CD14-positive monocyte (primary cell): ENCODE measurements at regions not wholly inside any gene's neighbourhood (a gene's known extent, or its start where the extent isn't known, plus 50 kb on each side); places are given as distances from the start of the nearest gene placed in this dataset.

Experiments used
- DNase-seq, 3 donors: peaks; one replicate each; pipeline ENCODE4 v3.0.0-alpha.2; 2011 to 2022
- H2AFZ ChIP-seq: 2 replicates; pipeline ENCODE4 v1.6.0; 2012; ENCODE audit warnings: mild to moderate bottlenecking, low read depth, low read length, inconsistent platforms; ENCODE audit not compliant: insufficient read depth, poor library complexity, severe bottlenecking
- H3K27ac ChIP-seq, 2 donors: 1 replicate in 1 of 2; 2 replicates in 1 of 2; pipeline ENCODE4 v1.5.1; 2012 to 2013; ENCODE audit warnings: low read length in 2 of 2, control low read depth in 1 of 2, inconsistent platforms in 1 of 2, low read depth in 1 of 2, mild to moderate bottlenecking in 1 of 2
- H3K27me3 ChIP-seq, 2 donors: one replicate each; pipeline versions ENCODE4 v1.6.0 to v1.6.1; 2011 to 2013; ENCODE audit warnings: low read length in 2 of 2; ENCODE audit not compliant: control insufficient read depth in 2 of 2, insufficient read depth in 2 of 2
- H3K36me3 ChIP-seq, 2 donors: replicated peaks in 1 of 2; 1 replicate in 1 of 2; 2 replicates in 1 of 2; pipeline versions ENCODE4 v1.5.1 to v1.6.1; 2012 to 2013; ENCODE audit warnings: low read length in 2 of 2, control low read depth in 1 of 2, inconsistent platforms in 1 of 2, mild to moderate bottlenecking in 1 of 2; ENCODE audit not compliant: insufficient read depth in 2 of 2, control insufficient read depth in 1 of 2
- H3K4me1 ChIP-seq, 2 donors: 1 replicate in 1 of 2; 2 replicates in 1 of 2; pipeline versions ENCODE4 v1.5.1 to v1.6.1; 2012 to 2013; ENCODE audit warnings: low read length in 2 of 2, control low read depth in 1 of 2, inconsistent platforms in 1 of 2, mild to moderate bottlenecking in 1 of 2, moderate library complexity in 1 of 2; ENCODE audit not compliant: insufficient read depth in 2 of 2, control insufficient read depth in 1 of 2
- H3K4me2 ChIP-seq: replicated peaks from 2 replicates; pipeline ENCODE3; 2012; ENCODE audit warnings: low read length, moderate library complexity, mild to moderate bottlenecking; ENCODE audit not compliant: poor library complexity, severe bottlenecking; ENCODE audit errors: extremely low read depth
- H3K4me3 ChIP-seq, 3 experiments: fragments of 200-600 bp in 1 of 3; sonication (generic) in 1 of 3; replicated peaks in 1 of 3; 1 replicate in 2 of 3; 2 replicates in 1 of 3; pipeline ENCODE4 v1.5.1; 2011 to 2013; ENCODE audit warnings: low read length in 3 of 3, mild to moderate bottlenecking in 3 of 3, control low read depth in 2 of 3, low read depth in 2 of 3, inconsistent platforms in 1 of 3, moderate library complexity in 1 of 3
- H3K79me2 ChIP-seq: 2 replicates; pipeline ENCODE4 v1.6.0; 2012; ENCODE audit warnings: mild to moderate bottlenecking, control low read depth, inconsistent platforms, low read length, moderate library complexity; ENCODE audit not compliant: insufficient read depth
- H3K9ac ChIP-seq: 2 replicates; pipeline ENCODE4 v1.6.0; 2017; ENCODE audit warnings: low read length, mild to moderate bottlenecking; ENCODE audit not compliant: insufficient read depth, poor library complexity, severe bottlenecking
- H3K9me3 ChIP-seq, 2 donors: replicated peaks in 1 of 2; 1 replicate in 1 of 2; 2 replicates in 1 of 2; pipeline versions ENCODE4 v1.5.1 to v1.6.1; 2012 to 2013; ENCODE audit warnings: low read length in 2 of 2, control low read depth in 1 of 2; ENCODE audit not compliant: control insufficient read depth in 1 of 2, insufficient read depth in 1 of 2
- H4K20me1 ChIP-seq: 2 replicates; pipeline ENCODE4 v1.6.0; 2012; ENCODE audit warnings: mild to moderate bottlenecking, low read length, control low read depth, moderate library complexity; ENCODE audit not compliant: insufficient read depth
- H3K27ac Mint-ChIP-seq, 7 donors: one replicate each; pipeline ENCODE4 v1.8.0; 2020; ENCODE audit warnings: mild to moderate bottlenecking in 7 of 7, mixed read lengths in 7 of 7, moderate library complexity in 6 of 7, inconsistent platforms in 2 of 7
- H3K27me3 Mint-ChIP-seq, 3 donors: one replicate each; pipeline ENCODE4 v1.8.0; 2021 to 2022; ENCODE audit warnings: low read depth in 3 of 3, mild to moderate bottlenecking in 3 of 3, mixed read lengths in 3 of 3, moderate library complexity in 3 of 3, inconsistent platforms in 1 of 3
- H3K36me3 Mint-ChIP-seq, 2 donors: one replicate each; pipeline ENCODE4 v1.8.0; 2020; ENCODE audit warnings: mixed read lengths in 2 of 2, inconsistent platforms in 1 of 2, mild to moderate bottlenecking in 1 of 2
- H3K4me1 Mint-ChIP-seq: one replicate; pipeline ENCODE4 v1.8.0; 2020; ENCODE audit warnings: mild to moderate bottlenecking, mixed read lengths
- H3K4me3 Mint-ChIP-seq, 2 donors: one replicate each; pipeline ENCODE4 v1.8.0; 2020; ENCODE audit warnings: mild to moderate bottlenecking in 2 of 2, mixed read lengths in 2 of 2, moderate library complexity in 1 of 2
- H3K9me3 Mint-ChIP-seq, 7 donors: one replicate each; pipeline ENCODE4 v1.8.0; 2020 to 2022; ENCODE audit warnings: mixed read lengths in 7 of 7, mild to moderate bottlenecking in 6 of 7, moderate library complexity in 6 of 7, inconsistent platforms in 2 of 7
- WGBS: methylation state at CpG from one replicate; pipeline ENCODE4 v1.1.5; 2013; ENCODE audit warnings: missing lambda C conversion rate; ENCODE audit not compliant: insufficient coverage; 5-methylcytosine and 5-hydroxymethylcytosine counted together
- intact Hi-C, 2 donors: fragments of 100-400 bp; cut with micrococcal nuclease; formaldehyde crosslinking; loops; one replicate each; pipeline versions ENCODE4 v1.15.0 to v1.15.1; 2023
- TF ChIP-seq, protein P1 (sequence below): fragments of 200-600 bp; IDR thresholded peaks from one replicate; pipeline ENCODE4 v1.8.0; 2022; ENCODE audit warnings: antibody characterized with exemption, mild to moderate bottlenecking

DNA sequence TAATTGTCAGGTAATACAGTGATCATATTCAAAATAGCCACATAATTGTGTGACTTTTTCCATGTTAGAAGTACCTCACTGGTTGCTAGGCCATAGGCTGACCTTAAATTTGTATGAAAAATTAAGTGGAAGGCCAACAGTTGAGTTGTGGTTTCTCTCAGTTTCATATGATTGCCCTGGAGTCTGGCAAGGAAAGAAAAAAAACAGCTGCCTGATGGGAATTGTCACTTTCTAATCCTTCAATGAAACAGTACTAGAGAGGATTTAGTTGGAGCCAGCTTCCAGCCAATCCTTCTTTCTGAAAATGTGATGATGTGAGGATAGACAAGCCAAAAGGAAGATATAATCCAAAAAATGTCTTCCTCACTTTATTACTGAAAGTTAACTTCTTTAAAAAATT lies 113.6 kb downstream of the ALX1 start:
- H3K36me3 ChIP-seq = no peaks in the 10 kb centered on the region
- H3K4me3 ChIP-seq = no peak overlapping the region
- H3K4me2 ChIP-seq = no peak overlapping the region
- H3K9ac ChIP-seq = no peak overlapping the region
- Mint-ChIP-seq H3K27me3 (peaks cover 0 to 3% (median 0%) of the 10 kb centered on the region in 3 donors), H3K27ac (no peak overlapping the region), H3K4me3 (no peak overlapping the region), H3K36me3 (no peaks in the 10 kb centered on the region), H3K9me3 (no peaks in the 10 kb centered on the region), H3K4me1 (no peaks in the 10 kb centered on the region)
- H3K79me2 ChIP-seq = no peaks in the 10 kb centered on the region
- no peaks in the 10 kb centered on the region for H3K27me3 ChIP-seq
- H3K9me3 ChIP-seq = no peaks in the 10 kb centered on the region
- DNase-seq = no peak
- H4K20me1 ChIP-seq = no peaks in the 10 kb centered on the region
- TF ChIP-seq, protein P1, sequence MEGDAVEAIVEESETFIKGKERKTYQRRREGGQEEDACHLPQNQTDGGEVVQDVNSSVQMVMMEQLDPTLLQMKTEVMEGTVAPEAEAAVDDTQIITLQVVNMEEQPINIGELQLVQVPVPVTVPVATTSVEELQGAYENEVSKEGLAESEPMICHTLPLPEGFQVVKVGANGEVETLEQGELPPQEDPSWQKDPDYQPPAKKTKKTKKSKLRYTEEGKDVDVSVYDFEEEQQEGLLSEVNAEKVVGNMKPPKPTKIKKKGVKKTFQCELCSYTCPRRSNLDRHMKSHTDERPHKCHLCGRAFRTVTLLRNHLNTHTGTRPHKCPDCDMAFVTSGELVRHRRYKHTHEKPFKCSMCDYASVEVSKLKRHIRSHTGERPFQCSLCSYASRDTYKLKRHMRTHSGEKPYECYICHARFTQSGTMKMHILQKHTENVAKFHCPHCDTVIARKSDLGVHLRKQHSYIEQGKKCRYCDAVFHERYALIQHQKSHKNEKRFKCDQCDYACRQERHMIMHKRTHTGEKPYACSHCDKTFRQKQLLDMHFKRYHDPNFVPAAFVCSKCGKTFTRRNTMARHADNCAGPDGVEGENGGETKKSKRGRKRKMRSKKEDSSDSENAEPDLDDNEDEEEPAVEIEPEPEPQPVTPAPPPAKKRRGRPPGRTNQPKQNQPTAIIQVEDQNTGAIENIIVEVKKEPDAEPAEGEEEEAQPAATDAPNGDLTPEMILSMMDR = no peak
- intact Hi-C loops = no loop called here
- no peak overlapping the region for H3K27ac ChIP-seq
- H3K4me1 ChIP-seq = no peaks in the 10 kb centered on the region
- H2AFZ ChIP-seq = no peak overlapping the region

DNA sequence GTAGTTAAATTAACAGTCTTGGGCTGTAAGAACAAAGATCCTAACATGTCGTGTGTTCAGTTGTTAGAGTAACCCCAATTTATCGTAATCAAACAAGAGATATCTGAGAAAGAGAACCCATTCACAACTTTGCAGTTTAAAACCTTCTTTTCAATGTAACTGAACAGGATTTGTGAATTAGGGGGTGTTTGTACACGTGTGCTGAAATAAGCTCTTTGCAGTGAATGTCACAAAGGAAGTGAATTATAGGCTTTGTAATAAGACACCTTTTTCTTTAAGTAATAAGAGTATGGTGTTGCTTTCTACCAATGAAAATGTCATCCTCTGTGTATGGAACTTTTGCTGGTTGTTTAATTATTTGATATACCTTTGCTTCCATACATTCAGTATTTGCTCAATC lies 114.0 kb downstream of the ALX1 start:
- no peaks in the 10 kb centered on the region for H3K27me3 ChIP-seq
- Mint-ChIP-seq H3K9me3 (no peaks in the 10 kb centered on the region), H3K27ac (no peak overlapping the region), H3K36me3 (no peaks in the 10 kb centered on the region), H3K4me1 (no peaks in the 10 kb centered on the region), H3K4me3 (no peak overlapping the region), H3K27me3 (peaks cover 0 to 4% (median 0%) of the 10 kb centered on the region in 3 donors)
- no peak for DNase-seq
- H3K27ac ChIP-seq = no peak overlapping the region
- no peaks in the 10 kb centered on the region for H4K20me1 ChIP-seq
- WGBS = no CpG with 5 or more reads among the region's 3 CpGs
- TF ChIP-seq, protein P1 = no peak
- no peaks in the 10 kb centered on the region for H3K9me3 ChIP-seq
- no peak overlapping the region for H3K4me2 ChIP-seq
- intact Hi-C loops = no loop called here
- H3K4me3 ChIP-seq = no peak overlapping the region
- H3K79me2 ChIP-seq = no peaks in the 10 kb centered on the region
- no peaks in the 10 kb centered on the region for H3K36me3 ChIP-seq
- H3K4me1 ChIP-seq = no peaks in the 10 kb centered on the region
- H3K9ac ChIP-seq = no peak overlapping the region
- no peak overlapping the region for H2AFZ ChIP-seq
